IMR-90 (cell line): ENCODE measurements at regions not wholly inside any gene's neighbourhood (a gene's known extent, or its start where the extent isn't known, plus 50 kb on each side); places are given as distances from the start of the nearest gene placed in this dataset.

ENCODE experiments used
- ATAC-seq: fragments of 200-7000 bp; cut with Tn5 transposase; 2 replicates; pipeline ENCODE4 v1.9.1; 2020; ENCODE audit warnings: low read depth, mild to moderate bottlenecking, moderate library complexity
- BruUV-seq: library from RNA; stranded (reverse); fragments of 400-500 nt; replicated peaks from 2 replicates; lab custom pipeline; 2021; lab: Mats Ljungman, UMichigan
- CTCF ChIA-PET: fragments of 300-600 bp; formaldehyde crosslinking; extraction: SDS; loops from one replicate; lab custom pipeline; 2021; ENCODE audit warnings: antibody characterized with exemption; lab: Yijun Ruan, JAX
- POLR2A ChIA-PET: fragments of 300-600 bp; sonication (Branson Sonifier 250); formaldehyde crosslinking; loops from one replicate; lab custom pipeline; 2022; ENCODE audit warnings: antibody characterized with exemption; ENCODE audit not compliant: unreplicated experiment; lab: Charles Lee
- DNase-seq: peaks from one replicate; pipeline ENCODE4 v3.0.0; 2013
- H2AFZ ChIP-seq: replicated peaks from 2 replicates; pipeline ENCODE3; 2013; ENCODE audit warnings: low read length, mild to moderate bottlenecking; ENCODE audit not compliant: poor library complexity
- H2AK5ac ChIP-seq: 2 replicates; pipeline ENCODE4 v1.6.1; 2013; ENCODE audit warnings: low read depth, low read length, inconsistent platforms
- H2AK9ac ChIP-seq: replicated peaks from 2 replicates; pipeline ENCODE3; 2013; ENCODE audit warnings: mild to moderate bottlenecking, low read depth, low read length, moderate library complexity; ENCODE audit not compliant: poor library complexity
- H2BK120ac ChIP-seq: 2 replicates; pipeline ENCODE4 v1.6.1; 2013; ENCODE audit warnings: low read depth, low read length, inconsistent platforms
- H2BK15ac ChIP-seq: 3 replicates; pipeline ENCODE4 v1.6.1; 2013; ENCODE audit warnings: low read depth, low read length, inconsistent platforms
- H2BK20ac ChIP-seq: 2 replicates; pipeline ENCODE4 v1.6.1; 2013; ENCODE audit warnings: low read depth, mild to moderate bottlenecking, inconsistent platforms, low read length, moderate library complexity
- H2BK5ac ChIP-seq: 2 replicates; pipeline ENCODE4 v1.6.1; 2013; ENCODE audit warnings: mild to moderate bottlenecking, low read depth, low read length, inconsistent platforms; ENCODE audit not compliant: poor library complexity, severe bottlenecking
- H3K14ac ChIP-seq: replicated peaks from 2 replicates; pipeline ENCODE4 v1.6.1; 2013; ENCODE audit warnings: low read depth, low read length, inconsistent platforms
- H3K18ac ChIP-seq: 2 replicates; pipeline ENCODE4 v1.6.1; 2013; ENCODE audit warnings: low read depth, low read length, control low read depth
- H3K23ac ChIP-seq: 2 replicates; pipeline ENCODE4 v1.6.1; 2013; ENCODE audit warnings: low read depth, low read length, inconsistent platforms
- H3K27ac ChIP-seq: 2 replicates; pipeline ENCODE4 v1.5.1; 2013; ENCODE audit warnings: mild to moderate bottlenecking, control low read depth, low read length; ENCODE audit not compliant: insufficient read depth
- H3K27me3 ChIP-seq: 2 replicates; pipeline ENCODE4 v1.6.1; 2013; ENCODE audit warnings: low read length; ENCODE audit not compliant: control insufficient read depth, insufficient read depth
- H3K36me3 ChIP-seq: 2 replicates; pipeline ENCODE4 v1.6.1; 2013; ENCODE audit warnings: low read length, mixed read lengths; ENCODE audit not compliant: control insufficient read depth, insufficient read depth
- H3K4ac ChIP-seq: 2 replicates; pipeline ENCODE4 v1.6.1; 2013; ENCODE audit warnings: low read depth, low read length, inconsistent platforms
- H3K4me1 ChIP-seq: 2 replicates; pipeline ENCODE4 v1.6.1; 2013; ENCODE audit warnings: low read length, mixed read lengths; ENCODE audit not compliant: control insufficient read depth, insufficient read depth
- H3K4me2 ChIP-seq: 2 replicates; pipeline ENCODE4 v1.6.1; 2013; ENCODE audit warnings: low read depth, mild to moderate bottlenecking, control low read depth, low read length, moderate library complexity
- H3K4me3 ChIP-seq: 2 replicates; pipeline ENCODE4 v1.5.1; 2013; ENCODE audit warnings: low read depth, mild to moderate bottlenecking, control low read depth, low read length, moderate library complexity; ENCODE audit not compliant: insufficient read depth
- H3K56ac ChIP-seq: 2 replicates; pipeline ENCODE4 v1.6.1; 2013; ENCODE audit warnings: low read length, inconsistent platforms; ENCODE audit not compliant: insufficient read depth; ENCODE audit errors: extremely low read depth
- H3K79me1 ChIP-seq, 2 experiments: 2 replicates each; pipeline ENCODE4 v1.6.1; 2013; ENCODE audit warnings: low read length in 2 of 2, inconsistent platforms in 1 of 2, low read depth in 1 of 2
- H3K9ac ChIP-seq: 2 replicates; pipeline ENCODE4 v1.6.1; 2013; ENCODE audit warnings: low read depth, low read length, control low read depth
- H3K9me1 ChIP-seq: 2 replicates; pipeline ENCODE4 v1.6.1; 2013; ENCODE audit warnings: low read length, inconsistent platforms; ENCODE audit not compliant: insufficient read depth
- H3K9me3 ChIP-seq: 2 replicates; pipeline ENCODE4 v1.6.1; 2013; ENCODE audit warnings: low read length; ENCODE audit not compliant: control insufficient read depth, insufficient read depth
- H4K20me1 ChIP-seq: 2 replicates; pipeline ENCODE4 v1.6.1; 2013; ENCODE audit warnings: low read length, inconsistent platforms; ENCODE audit not compliant: insufficient read depth
- H4K5ac ChIP-seq: 2 replicates; pipeline ENCODE4 v1.6.1; 2013; ENCODE audit warnings: mild to moderate bottlenecking, low read depth, low read length, control low read depth
- H4K8ac ChIP-seq, 2 experiments: 2 replicates each; pipeline ENCODE4 v1.6.1; 2013; ENCODE audit warnings: low read depth in 2 of 2, low read length in 2 of 2, control low read depth in 1 of 2, inconsistent platforms in 1 of 2
- H4K91ac ChIP-seq: 2 replicates; pipeline ENCODE4 v1.6.1; 2013; ENCODE audit warnings: low read depth, low read length, inconsistent platforms; ENCODE audit not compliant: insufficient read depth
- CEBPB ChIP-seq: IDR thresholded peaks from 2 replicates; pipeline ENCODE4 v1.6.1; 2012; ENCODE audit warnings: low read depth, low read length, improper control_type of control experiment
- CHD1 ChIP-seq: IDR thresholded peaks from 2 replicates; pipeline ENCODE4 v1.6.1; 2012; ENCODE audit warnings: low read depth, low read length, improper control_type of control experiment
- CTCF ChIP-seq: conservative IDR thresholded peaks from 2 replicates; pipeline ENCODE4 v1.5.1; 2012; ENCODE audit warnings: mild to moderate bottlenecking, low read depth, low read length, improper control_type of control experiment
- ELK1 ChIP-seq: fragments of 150-350 bp; IDR thresholded peaks from 2 replicates; pipeline ENCODE4 v1.6.1; 2016; ENCODE audit warnings: low read depth, mild to moderate bottlenecking, low read length, moderate library complexity, borderline replicate concordance
- MXI1 ChIP-seq: IDR thresholded peaks from 2 replicates; pipeline ENCODE4 v1.6.1; 2012; ENCODE audit warnings: low read depth, mild to moderate bottlenecking, low read length, moderate library complexity, borderline replicate concordance
- NFE2L2 ChIP-seq: fragments of 150-350 bp; IDR thresholded peaks from 2 replicates; pipeline ENCODE4 v1.6.1; 2016; ENCODE audit warnings: low read depth, mild to moderate bottlenecking, low read length
- RCOR1 ChIP-seq: IDR thresholded peaks from 2 replicates; pipeline ENCODE4 v1.6.1; 2012; ENCODE audit warnings: mild to moderate bottlenecking, low read length, improper control_type of control experiment; ENCODE audit not compliant: insufficient replicate concordance
- RFX5 ChIP-seq: IDR thresholded peaks from 2 replicates; pipeline ENCODE4 v1.8.0; 2012; ENCODE audit warnings: low read depth, mild to moderate bottlenecking, low read length, moderate library complexity
- WGBS, 2 experiments: methylation state at CpG; one replicate each; pipeline versions ENCODE4 v1.1.5 to v1.1.7; 2013; ENCODE audit warnings: missing lambda C conversion rate in 2 of 2; ENCODE audit not compliant: insufficient read length in 1 of 2; ENCODE audit errors: extremely low coverage in 2 of 2; 5-methylcytosine and 5-hydroxymethylcytosine counted together
- dilution Hi-C: fragments of 300-500 bp; cut with HindIII; formaldehyde crosslinking; loops from one replicate; pipeline ENCODE4 v1.14.3; 2018; ENCODE audit warnings: low sequenced_read_pairs; ENCODE audit not compliant: unreplicated experiment
- in situ Hi-C: fragments of 300-500 bp; cut with MboI; formaldehyde crosslinking; loops from 3 replicates; pipeline ENCODE4 v1.14.3; 2019; ENCODE audit warnings: low sequenced_read_pairs, inconsistent platforms, mixed read lengths
- intact Hi-C: fragments of 100-400 bp; cut with micrococcal nuclease; formaldehyde crosslinking; loops from 2 replicates; pipeline ENCODE4 v1.10.0; 2022

GRCh38 chr9:7980691-7981289 is 181.2 kb upstream of the DMAC1 start:
- H3K9me1 ChIP-seq: no peaks in the 10 kb centered on the region
- no peak overlapping the region for H3K4me3 ChIP-seq
- H3K4me1 ChIP-seq: no peaks in the 10 kb centered on the region
- H4K5ac ChIP-seq: no peak overlapping the region
- no peaks in the 10 kb centered on the region for H4K20me1 ChIP-seq
- no CpG with 5 or more reads among the region's 2 CpGs for WGBS, 2 experiments
- no peak overlapping the region for H3K14ac ChIP-seq
- BruUV-seq: no TSS peak
- no peak overlapping the region for H2BK15ac ChIP-seq
- H3K23ac ChIP-seq: no peak overlapping the region
- ChIA-PET POLR2A (no interaction called here), CTCF (no interaction called here)
- H3K4ac ChIP-seq: no peak overlapping the region
- H2BK20ac ChIP-seq: no peak overlapping the region
- H2AFZ ChIP-seq: no peak overlapping the region
- no peak overlapping the region for H3K56ac ChIP-seq
- H3K9me3 ChIP-seq: peaks cover 11% of the 10 kb centered on the region
- no peak overlapping the region for H3K4me2 ChIP-seq
- no peak overlapping the region for H2AK5ac ChIP-seq
- no peak overlapping the region for H2BK5ac ChIP-seq
- ATAC-seq (no peak), DNase-seq (no peak)
- no peaks in the 10 kb centered on the region for H3K27me3 ChIP-seq
- in situ Hi-C loops: no loop called here
- H3K79me1 ChIP-seq: no peaks in the 10 kb centered on the region
- no peak overlapping the region for H2BK120ac ChIP-seq
- dilution Hi-C loops: no loop called here
- H3K36me3 ChIP-seq: no peaks in the 10 kb centered on the region
- H3K9ac ChIP-seq: no peak overlapping the region
- H2AK9ac ChIP-seq: no peak overlapping the region
- H3K18ac ChIP-seq: no peak overlapping the region
- intact Hi-C loops: no loop called here
- H4K8ac ChIP-seq: no peak overlapping the region
- TF ChIP-seq MXI1 (no peak), CEBPB (no peak), CHD1 (no peak), CTCF (no peak), NFE2L2 (no peak), RCOR1 (no peak), RFX5 (no peak), ELK1 (no peak)
- H4K91ac ChIP-seq: no peak overlapping the region
- no peak overlapping the region for H3K27ac ChIP-seq
